Right forelimb (tissue), 1 donor: ENCODE measurements at regions not wholly inside any gene's neighbourhood (a gene's known extent, or its start where the extent isn't known, plus 50 kb on each side); places are given as distances from the start of the nearest gene placed in this dataset.
A peak's percentile ranks its signal among the peaks of the same experiment; 100 is the strongest.
"Not testable (repeated sequence)": the region's sequence is repeated elsewhere in the genome, so short reads cannot be mapped to it uniquely, and the experiment has no call there.

Experiments used
- DNase-seq: peaks from one replicate; pipeline ENCODE4 v3.0.0-alpha.2; 2018

DNA sequence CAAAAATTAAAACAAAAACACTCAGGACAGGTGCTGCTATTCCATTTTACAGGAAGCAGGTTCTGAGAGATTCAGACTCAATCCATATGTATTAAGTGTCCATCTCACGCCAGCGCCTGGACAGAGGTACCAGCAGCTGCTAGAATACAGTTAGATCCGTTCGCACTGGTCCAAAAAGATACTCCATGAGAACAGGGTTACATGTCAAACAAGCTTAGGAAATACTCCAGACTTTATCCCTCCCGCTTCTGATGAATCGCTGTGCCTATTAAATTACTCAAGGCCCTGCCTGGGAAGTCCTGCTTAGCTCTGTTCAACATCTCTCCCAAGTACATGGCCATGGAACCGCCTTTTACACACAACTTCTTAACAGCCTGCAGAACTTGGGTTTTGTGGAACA lies 50.2 kb upstream of the SLC35C1 start:
- DNase-seq: no peak

DNA sequence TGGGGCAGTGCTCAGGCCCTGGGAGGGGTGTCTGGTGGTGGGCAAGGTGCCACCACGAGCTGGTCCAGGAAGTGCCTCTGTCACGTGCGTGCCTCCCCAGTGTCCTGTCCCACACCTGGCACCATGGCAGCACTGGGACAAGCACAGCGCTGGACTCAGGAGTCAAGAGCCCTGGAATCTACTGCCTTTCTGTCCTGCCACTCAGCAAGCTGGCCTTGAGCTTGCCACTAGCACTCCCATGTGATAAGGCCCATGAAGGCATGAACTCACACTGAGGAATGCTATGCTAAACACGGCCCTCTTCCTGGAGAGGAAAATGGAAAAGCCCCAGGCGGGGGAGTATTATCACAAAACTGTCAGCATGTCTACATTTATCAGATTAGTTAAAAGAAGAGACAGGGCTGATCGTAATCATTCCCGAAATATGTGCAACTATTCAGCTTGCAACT lies 50.7 kb upstream of the SLC35C1 start:
- no peak for DNase-seq

DNA sequence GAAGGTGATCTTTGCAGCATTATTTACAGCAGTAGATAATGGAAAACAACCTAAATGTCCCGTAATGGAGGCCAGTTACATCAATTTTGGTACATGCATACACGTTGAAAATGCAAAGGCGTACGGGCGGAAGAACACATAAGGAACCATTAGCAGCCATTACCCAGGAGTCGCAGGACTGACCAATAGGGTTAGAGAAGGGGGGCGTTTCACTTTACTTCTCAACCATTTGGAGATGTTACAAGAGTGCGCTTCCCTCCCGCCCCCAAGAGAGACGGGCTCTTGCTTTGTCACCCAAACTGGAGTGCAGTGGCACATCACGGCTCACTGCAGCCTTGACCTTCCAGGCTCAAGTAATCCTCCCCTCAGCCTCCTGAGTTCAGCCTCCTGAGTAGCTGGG lies 52.8 kb upstream of the SLC35C1 start:
- no peak for DNase-seq

DNA sequence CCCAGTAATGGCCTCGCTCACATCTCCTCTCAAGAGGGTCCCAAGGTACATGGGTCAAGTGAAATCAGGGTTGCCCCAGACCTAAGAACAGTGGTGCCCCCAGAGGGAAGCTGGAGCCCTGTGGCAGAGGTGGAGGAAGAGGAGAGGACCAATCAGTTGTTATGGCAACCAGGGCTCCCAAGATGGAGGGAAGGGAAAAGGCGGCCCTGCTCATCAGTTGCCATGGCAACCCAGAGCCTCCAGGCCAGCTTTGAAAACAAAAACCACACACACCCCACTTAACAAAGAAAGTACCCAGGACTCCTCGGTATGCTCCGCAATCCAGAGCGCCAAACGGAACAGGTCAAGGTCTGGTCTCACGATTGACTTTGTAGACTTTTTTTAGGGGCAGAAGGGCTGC lies 53.5 kb upstream of the SLC35C1 start:
- no peak for DNase-seq

DNA sequence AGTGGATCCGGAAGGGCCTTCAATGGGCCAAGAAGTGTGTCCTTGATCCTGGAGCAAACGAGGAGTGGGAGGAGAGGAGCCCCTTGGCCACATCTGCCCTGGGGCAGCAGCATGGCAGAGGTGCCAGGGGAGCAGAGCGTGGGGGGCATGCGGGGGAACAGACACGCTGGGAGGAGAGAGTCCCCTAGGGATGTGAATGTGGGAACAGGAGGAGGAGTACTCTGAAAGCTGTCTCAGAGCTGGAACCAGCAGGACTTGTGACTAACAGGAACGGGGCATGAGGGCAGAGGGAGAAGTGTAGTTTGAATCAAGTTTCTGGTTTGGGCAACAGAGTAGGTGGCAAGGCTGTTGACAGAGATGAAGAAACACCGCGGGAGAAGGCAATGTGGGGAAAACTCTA lies 54.5 kb upstream of the SLC35C1 start:
- no peak for DNase-seq

DNA sequence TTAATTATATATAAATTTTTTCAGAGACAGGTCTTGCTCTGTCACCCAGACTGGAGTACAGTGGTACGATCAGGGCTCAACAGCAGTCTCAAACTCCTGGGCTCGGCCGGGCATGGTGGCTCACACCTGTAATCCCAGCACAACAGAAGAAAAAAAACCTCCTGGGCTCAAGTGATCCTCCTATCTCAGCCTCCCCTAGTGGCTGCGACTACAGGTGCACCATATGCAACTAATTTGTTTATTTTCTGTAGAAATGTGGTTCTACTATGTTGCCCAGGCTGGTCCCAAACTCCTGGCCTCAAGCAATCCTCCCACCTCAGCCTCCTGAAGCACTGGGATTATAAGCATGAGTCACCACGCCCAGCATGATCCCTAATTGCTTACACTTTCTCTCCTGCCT lies 56.1 kb upstream of the SLC35C1 start:
- DNase-seq: no peak

DNA sequence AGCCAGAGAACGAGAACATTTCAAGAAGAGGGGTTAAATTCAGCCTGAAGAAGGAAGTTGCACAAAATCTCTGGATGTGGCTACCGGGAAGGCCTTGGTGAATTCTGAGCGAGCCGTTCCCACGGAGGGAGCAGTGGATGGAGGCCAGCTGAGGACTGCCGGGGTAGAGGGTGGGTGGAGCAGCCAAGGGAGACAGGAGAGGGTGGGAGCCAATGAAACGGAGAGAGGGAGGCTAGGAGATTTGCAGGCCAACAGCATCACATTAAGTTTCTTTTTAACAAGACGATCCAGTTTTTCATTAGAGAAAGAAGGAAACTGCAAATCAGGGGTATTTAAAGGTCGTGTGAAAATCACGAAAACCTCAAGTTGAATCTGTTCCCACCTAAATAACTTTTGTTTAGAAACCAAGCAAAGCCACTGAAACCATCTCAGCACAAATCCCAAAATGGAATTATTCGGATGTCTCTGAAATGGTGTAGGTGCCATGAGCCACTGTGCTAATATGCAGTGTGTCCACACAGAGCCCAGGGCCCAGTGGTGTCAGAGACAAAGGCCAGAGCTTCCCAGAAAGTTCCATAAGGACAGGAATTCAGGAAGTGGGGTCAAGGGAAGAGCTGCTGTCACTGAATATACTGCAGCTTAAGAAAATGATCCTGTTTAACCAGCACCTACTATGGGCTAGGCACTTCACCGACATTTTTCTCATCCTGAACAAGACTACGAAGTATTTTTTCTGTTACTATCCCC lies 59.7 kb upstream of the SLC35C1 start:
- peak; percentile 50 for DNase-seq

DNA sequence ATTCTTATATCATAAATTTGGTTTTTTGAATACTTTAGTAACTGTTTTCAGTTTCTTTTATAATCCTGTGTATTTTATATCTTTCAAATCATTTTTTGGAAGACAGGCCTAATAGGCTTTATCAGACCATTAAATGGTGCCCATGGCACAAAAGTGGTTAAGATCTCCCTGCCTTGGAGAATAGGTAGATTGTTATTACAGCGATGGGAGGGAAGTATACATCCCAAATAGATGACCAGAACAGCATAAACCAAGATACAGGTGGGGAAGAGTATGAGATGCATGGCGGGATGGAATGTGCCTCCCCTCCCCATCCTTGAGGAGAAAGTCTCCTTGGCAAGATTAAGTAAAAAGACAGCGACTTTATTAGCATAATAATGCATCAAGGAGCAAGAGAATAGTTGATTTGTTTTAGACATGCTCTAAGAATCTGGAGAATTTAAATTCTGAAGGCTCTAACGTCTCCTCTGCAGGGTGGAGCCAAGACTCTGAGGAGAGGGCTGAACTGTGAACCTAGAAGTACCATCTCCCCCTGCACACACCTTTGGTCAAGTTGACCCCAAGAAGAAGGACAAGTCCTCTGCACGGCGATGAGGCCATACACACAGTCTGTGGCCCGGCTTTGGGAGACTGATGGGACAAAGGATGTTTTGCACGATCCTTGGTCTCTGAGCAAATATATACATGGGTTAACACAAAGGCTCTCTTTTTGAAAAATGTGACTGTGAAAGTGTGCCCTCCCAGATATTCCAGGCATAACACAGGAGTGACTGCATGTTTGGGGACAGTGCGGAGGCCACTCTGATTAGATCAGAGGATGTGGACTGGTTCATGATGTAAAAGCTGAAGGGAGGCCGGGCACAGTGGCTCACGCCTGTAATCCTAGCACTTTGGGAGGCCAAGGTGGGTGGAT lies 61.1 kb upstream of the SLC35C1 start:
- DNase-seq: no peak

DNA sequence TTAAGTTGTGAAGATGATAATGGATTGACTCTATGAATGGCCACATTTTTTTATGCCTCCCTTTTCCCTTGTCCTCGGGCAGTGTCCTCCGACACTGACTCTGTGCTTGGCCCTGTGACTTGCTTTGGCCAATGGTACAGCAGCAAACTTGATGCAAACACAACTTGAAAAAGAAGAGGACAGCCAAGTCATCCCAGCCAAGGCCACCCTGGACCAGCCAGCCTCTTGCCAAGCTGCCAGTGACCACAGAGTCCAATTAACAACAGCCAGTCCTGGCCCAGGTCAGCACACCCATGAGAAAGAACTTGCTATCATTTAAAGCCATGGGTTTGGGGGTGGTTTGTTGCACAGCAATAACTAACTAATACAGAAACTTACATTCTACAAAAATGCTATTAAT lies 63.4 kb upstream of the SLC35C1 start:
- DNase-seq: no peak

DNA sequence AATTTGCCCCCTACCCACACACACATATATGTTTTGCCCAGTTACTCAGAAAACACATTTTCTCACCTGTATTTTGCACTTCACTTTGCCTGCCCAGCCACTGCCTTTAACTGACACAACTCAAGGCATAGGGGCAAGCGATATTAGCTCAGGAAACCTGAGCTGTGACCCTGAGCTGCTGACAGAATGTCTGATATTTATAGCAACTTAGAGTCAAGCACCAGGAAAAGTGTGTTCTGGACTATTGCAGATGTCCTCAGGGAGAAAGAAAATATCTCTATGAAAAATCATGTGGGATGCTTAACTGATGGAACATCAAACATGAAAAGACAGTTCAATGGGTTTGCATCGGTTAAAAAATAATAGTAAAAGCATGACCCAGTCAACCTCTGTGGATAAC lies 63.9 kb upstream of the SLC35C1 start:
- no peak for DNase-seq

DNA sequence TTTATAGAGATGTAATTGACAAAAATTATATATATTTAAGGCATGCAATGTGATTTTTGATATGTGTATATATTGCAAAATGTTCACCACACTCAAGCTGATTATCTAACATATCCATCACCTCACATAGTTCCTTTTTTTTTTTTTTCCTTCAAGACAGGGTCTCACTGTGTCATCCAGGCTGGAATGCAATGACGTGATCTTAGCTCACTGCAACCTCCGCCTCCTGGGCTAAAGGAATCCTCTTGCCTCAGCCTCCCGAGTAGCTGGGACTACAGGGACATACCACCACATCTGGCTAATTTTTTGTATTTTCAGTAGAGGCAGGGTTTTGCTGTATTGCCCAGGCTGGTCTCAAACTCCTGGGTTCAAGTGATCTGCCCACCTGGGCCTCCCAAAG lies 65.1 kb upstream of the SLC35C1 start:
- DNase-seq: no peak

DNA sequence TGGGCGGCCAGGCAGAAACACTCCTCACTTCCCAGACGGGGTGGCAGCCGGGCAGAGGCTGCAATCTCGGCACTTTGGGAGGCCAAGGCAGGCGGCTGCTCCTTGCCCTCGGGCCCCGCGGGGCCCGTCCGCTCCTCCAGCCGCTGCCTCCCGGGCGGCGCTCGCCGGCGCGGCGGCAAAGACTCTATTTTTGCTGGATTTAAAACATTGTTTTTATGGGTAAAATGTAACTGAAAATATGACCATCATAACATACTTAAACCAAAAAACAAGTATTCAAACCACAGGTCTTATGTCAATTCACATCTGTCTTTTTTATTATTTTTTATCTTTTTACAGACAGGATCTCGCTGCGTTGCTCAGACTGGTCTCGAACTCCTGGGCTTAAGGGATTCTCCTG lies 65.9 kb upstream of the SLC35C1 start:
- DNase-seq: not testable (repeated sequence)

DNA sequence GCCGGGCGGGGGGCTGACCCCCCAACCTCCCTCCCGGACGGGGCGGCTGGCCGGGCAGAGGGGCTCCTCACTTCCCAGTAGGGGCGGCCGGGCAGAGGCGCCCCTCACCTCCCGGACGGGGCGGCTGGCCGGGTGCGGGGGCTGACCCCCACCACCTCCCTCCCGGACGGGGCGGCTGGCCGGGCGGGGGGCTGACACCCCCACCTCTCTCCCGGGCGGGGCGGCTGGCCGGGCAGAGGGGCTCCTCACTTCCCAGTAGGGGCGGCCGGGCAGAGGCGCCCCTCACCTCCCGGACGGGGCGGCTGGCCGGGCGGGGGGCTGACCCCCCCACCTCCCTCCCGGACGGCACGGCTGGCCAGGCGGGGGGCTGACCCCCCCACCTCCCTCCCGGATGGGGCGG lies 66.8 kb upstream of the SLC35C1 start:
- DNase-seq: not testable (repeated sequence)

DNA sequence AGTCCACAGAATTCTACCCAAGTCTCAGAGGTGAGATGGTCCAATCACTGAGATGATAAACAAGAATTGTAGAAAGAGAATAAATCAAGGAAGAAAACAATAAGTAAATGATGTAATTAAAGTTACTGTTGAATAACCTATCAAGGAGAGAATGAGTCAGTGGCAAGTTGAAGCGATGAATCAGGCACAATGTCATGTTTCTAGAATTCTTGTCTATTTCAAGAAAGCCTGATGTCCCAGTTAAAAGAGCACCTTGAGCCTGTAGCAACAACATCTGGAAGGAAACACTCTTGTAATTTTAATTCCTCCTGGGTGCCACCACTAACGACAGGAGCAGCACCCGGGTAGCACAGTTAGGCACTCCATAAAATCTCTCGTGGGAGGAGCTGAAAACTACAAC lies 67.9 kb upstream of the SLC35C1 start:
- DNase-seq: no peak

DNA sequence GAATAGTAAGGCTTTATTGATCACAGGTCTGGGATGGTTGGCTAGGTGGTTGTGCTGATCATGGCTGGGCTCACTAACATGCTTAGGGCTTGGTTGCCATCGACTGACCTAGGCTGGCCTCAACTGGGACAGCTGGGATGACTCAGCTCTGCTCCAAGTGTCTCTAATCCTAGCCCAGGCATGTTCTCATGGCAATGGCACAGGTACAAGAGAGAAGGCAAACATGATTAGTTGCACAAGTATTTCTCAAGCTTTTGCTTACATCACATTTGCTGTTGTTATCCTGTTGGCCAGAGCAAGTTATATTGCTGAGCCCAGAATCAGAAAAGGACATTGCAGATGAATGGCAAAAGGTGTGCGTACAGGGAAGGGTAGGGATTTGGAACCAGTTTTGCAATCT lies 68.5 kb upstream of the SLC35C1 start:
- no peak for DNase-seq

DNA sequence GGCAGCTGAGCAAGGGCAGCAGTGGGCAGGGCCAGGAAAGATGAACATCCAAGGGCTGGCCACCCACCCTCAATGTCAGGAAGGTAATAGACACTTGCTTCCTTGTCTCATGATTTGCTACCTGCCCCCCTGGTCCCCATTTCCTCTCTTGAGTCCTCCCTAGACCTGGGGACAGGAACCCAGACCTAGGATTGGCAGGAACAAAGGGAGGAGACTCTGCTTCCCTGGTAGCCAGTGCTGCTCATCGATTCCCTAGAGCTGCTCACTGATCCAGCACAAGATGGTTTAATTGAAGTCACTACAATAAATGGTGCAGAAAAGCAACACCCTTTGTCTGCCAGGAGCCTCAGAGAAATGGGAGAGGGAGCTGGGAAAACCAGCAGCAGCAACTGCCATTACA lies 67.8 kb upstream of the CHST1 start:
- DNase-seq: no peak

DNA sequence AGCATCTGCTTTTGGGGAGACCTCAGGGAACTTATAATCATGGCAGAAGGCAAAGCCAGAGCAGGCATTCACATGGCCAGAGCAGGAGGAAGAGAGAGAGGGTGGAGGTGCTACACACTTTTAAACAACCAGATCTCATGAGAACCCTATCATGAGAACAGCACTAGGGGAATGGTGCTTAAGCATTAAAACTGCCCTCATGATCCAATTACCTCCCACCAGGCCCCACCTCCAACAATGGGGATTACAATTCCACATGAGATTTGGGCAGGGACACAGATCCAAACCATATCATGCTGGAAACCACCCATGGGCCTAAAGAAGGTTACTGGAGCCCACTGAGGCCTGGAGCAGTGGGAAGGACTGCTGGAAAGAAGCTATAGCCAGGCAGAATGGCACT lies 66.9 kb upstream of the CHST1 start:
- DNase-seq: no peak

DNA sequence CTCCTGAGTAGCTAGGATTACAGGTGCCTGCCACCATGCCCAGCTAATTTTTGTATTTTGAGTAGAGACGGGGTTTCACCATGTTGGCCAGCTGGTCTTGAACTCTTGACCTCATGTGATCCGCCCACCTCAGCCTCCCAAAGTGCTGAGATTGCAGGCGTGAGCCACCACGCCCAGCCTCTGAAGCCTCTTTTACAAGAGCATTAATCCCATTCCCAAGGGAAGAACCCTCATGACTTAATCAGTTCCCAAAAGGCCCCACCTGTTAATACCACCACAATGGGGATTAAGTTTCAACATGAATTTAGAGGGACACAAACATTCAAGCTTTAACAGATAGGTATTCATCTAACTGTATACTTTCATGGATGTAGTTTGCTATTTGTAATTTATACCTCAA lies 65.7 kb upstream of the CHST1 start:
- not testable (repeated sequence) for DNase-seq

DNA sequence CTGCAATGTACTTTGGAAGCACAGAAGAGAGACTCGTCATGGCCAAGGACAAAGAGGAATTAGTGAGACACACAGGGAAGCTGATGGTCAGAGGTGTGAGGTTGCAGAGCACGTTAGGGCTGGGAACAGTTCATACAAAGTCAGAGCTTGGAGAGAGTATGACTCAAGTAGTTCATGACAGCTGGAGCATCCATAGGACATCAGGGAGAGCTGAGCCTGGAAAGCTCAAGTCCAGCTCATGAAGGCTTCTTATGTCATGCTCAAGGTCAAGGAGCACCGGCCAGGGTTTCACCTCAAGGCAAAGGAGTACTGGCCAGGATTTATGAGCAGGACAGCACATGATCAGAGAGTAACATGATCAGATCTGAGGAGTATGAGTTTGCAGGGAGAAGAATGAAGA lies 64.6 kb upstream of the CHST1 start:
- no peak for DNase-seq

DNA sequence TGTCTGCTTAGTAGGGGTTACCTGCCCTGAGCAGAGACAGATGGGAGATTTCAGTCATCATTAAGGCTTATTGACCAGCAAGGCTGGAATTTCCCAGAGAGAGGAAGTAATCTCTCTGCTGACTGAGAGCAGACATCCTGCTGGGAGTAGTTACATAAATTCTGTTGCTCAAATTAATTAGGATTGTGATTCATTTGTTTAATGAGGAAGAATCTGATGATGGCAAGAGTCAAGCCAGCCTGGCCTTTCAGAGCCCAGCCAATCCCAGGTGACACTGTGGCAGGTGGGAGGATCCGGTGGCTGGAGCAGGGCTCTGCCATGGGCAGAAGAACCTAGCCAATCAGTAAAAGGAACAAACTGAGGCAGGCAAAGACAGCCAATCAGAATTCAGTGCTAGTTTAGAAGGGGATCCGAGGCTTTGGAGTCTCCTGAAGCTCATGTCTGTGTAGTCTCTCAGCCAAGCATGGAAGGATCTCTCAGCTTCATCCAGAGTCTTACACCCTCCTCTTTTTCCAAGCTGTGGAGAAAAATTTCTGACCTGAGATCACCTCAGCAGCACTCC lies 61.2 kb upstream of the CHST1 start:
- DNase-seq: no peak

DNA sequence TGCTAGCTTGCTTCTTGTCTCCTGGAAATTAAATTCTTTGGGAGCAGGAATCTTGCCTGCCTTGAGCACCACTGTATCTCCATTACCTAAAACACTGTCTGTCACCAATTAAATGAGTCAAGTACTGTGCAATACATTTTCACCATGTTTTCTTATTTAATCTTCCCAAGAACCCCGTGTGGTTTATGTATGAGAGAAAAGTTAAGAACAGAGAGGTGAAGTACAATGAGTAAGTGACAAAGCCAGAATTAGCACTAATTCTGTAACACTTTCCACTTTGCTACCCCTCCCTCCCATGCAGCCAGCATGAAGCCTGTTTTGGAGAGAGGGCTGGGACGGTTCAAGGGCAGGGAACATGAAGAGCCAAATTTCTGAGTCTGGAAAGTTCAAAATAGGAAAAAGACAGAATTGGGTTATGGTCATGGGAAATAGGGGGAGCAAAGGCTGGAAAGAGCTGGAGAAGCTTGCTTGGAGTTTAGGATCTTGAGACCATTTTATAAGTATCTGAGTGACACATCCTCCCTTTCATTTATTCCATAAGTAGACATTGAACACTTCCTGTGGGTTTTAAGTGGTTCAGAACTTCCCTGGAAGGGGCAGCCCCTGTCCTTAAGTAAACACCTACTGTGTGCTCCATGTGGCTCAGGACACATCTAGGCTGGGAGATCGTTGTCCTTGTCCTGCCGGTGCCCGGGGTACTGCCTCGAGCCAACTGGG lies 60.5 kb upstream of the CHST1 start:
- DNase-seq: no peak

DNA sequence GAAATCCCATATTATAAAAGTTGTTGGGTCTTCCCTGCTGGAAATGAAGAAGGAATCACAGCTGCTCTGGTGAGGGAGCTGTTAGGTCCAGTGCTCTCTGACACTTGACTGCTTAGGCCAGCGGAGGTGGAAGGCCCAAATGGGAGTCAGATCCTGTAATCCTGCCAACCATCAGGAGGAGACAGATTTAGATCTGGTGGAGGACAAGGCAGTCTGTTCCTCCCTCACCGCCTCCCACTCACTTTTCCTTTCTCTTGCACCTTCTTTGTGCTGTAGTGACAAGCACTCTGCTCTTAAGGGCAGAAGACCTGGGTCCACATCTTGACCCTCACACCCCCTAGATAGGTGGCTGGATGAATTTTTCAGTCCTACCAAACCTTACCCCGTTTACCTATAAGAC lies 59.7 kb upstream of the CHST1 start:
- DNase-seq: no peak

DNA sequence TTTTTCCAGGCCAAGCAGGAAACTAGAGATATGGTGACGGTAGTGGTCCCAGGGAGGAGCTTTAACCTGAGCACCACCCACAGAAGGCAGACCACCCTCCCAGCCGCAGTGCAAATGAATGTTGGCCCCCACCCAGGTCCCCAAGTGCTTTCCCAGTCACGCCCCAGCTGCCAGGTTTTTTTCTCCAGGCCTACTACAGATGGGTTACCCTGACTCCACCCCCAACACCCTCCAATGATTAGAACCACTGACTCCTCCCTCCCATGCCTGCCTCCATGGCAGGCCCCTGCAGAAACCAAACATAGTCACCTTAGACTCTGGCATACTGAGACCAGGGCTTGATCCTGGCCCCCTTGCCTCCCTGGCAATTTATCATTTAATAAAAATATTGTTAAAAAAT lies 58.7 kb upstream of the CHST1 start:
- no peak for DNase-seq
